IMR-90 (cell line): ENCODE measurements at regions not wholly inside any gene's neighbourhood (a gene's known extent, or its start where the extent isn't known, plus 50 kb on each side); places are given as distances from the start of the nearest gene placed in this dataset.

Source experiments
- ATAC-seq: fragments of 200-7000 bp; cut with Tn5 transposase; 2 replicates; pipeline ENCODE4 v1.9.1; 2020; ENCODE audit warnings: low read depth, mild to moderate bottlenecking, moderate library complexity
- BruUV-seq: library from RNA; stranded (reverse); fragments of 400-500 nt; replicated peaks from 2 replicates; lab custom pipeline; 2021; lab: Mats Ljungman, UMichigan
- CTCF ChIA-PET: fragments of 300-600 bp; formaldehyde crosslinking; extraction: SDS; loops from one replicate; lab custom pipeline; 2021; ENCODE audit warnings: antibody characterized with exemption; lab: Yijun Ruan, JAX
- POLR2A ChIA-PET: fragments of 300-600 bp; sonication (Branson Sonifier 250); formaldehyde crosslinking; loops from one replicate; lab custom pipeline; 2022; ENCODE audit warnings: antibody characterized with exemption; ENCODE audit not compliant: unreplicated experiment; lab: Charles Lee
- DNase-seq: peaks from one replicate; pipeline ENCODE4 v3.0.0; 2013
- H2AFZ ChIP-seq: replicated peaks from 2 replicates; pipeline ENCODE3; 2013; ENCODE audit warnings: low read length, mild to moderate bottlenecking; ENCODE audit not compliant: poor library complexity
- H2AK5ac ChIP-seq: 2 replicates; pipeline ENCODE4 v1.6.1; 2013; ENCODE audit warnings: low read depth, low read length, inconsistent platforms
- H2AK9ac ChIP-seq: replicated peaks from 2 replicates; pipeline ENCODE3; 2013; ENCODE audit warnings: mild to moderate bottlenecking, low read depth, low read length, moderate library complexity; ENCODE audit not compliant: poor library complexity
- H2BK120ac ChIP-seq: 2 replicates; pipeline ENCODE4 v1.6.1; 2013; ENCODE audit warnings: low read depth, low read length, inconsistent platforms
- H2BK15ac ChIP-seq: 3 replicates; pipeline ENCODE4 v1.6.1; 2013; ENCODE audit warnings: low read depth, low read length, inconsistent platforms
- H2BK20ac ChIP-seq: 2 replicates; pipeline ENCODE4 v1.6.1; 2013; ENCODE audit warnings: low read depth, mild to moderate bottlenecking, inconsistent platforms, low read length, moderate library complexity
- H2BK5ac ChIP-seq: 2 replicates; pipeline ENCODE4 v1.6.1; 2013; ENCODE audit warnings: mild to moderate bottlenecking, low read depth, low read length, inconsistent platforms; ENCODE audit not compliant: poor library complexity, severe bottlenecking
- H3K14ac ChIP-seq: replicated peaks from 2 replicates; pipeline ENCODE4 v1.6.1; 2013; ENCODE audit warnings: low read depth, low read length, inconsistent platforms
- H3K18ac ChIP-seq: 2 replicates; pipeline ENCODE4 v1.6.1; 2013; ENCODE audit warnings: low read depth, low read length, control low read depth
- H3K23ac ChIP-seq: 2 replicates; pipeline ENCODE4 v1.6.1; 2013; ENCODE audit warnings: low read depth, low read length, inconsistent platforms
- H3K27ac ChIP-seq: 2 replicates; pipeline ENCODE4 v1.5.1; 2013; ENCODE audit warnings: mild to moderate bottlenecking, control low read depth, low read length; ENCODE audit not compliant: insufficient read depth
- H3K27me3 ChIP-seq: 2 replicates; pipeline ENCODE4 v1.6.1; 2013; ENCODE audit warnings: low read length; ENCODE audit not compliant: control insufficient read depth, insufficient read depth
- H3K36me3 ChIP-seq: 2 replicates; pipeline ENCODE4 v1.6.1; 2013; ENCODE audit warnings: low read length, mixed read lengths; ENCODE audit not compliant: control insufficient read depth, insufficient read depth
- H3K4ac ChIP-seq: 2 replicates; pipeline ENCODE4 v1.6.1; 2013; ENCODE audit warnings: low read depth, low read length, inconsistent platforms
- H3K4me1 ChIP-seq: 2 replicates; pipeline ENCODE4 v1.6.1; 2013; ENCODE audit warnings: low read length, mixed read lengths; ENCODE audit not compliant: control insufficient read depth, insufficient read depth
- H3K4me2 ChIP-seq: 2 replicates; pipeline ENCODE4 v1.6.1; 2013; ENCODE audit warnings: low read depth, mild to moderate bottlenecking, control low read depth, low read length, moderate library complexity
- H3K4me3 ChIP-seq: 2 replicates; pipeline ENCODE4 v1.5.1; 2013; ENCODE audit warnings: low read depth, mild to moderate bottlenecking, control low read depth, low read length, moderate library complexity; ENCODE audit not compliant: insufficient read depth
- H3K56ac ChIP-seq: 2 replicates; pipeline ENCODE4 v1.6.1; 2013; ENCODE audit warnings: low read length, inconsistent platforms; ENCODE audit not compliant: insufficient read depth; ENCODE audit errors: extremely low read depth
- H3K79me1 ChIP-seq, 2 experiments: 2 replicates each; pipeline ENCODE4 v1.6.1; 2013; ENCODE audit warnings: low read length in 2 of 2, inconsistent platforms in 1 of 2, low read depth in 1 of 2
- H3K9ac ChIP-seq: 2 replicates; pipeline ENCODE4 v1.6.1; 2013; ENCODE audit warnings: low read depth, low read length, control low read depth
- H3K9me1 ChIP-seq: 2 replicates; pipeline ENCODE4 v1.6.1; 2013; ENCODE audit warnings: low read length, inconsistent platforms; ENCODE audit not compliant: insufficient read depth
- H3K9me3 ChIP-seq: 2 replicates; pipeline ENCODE4 v1.6.1; 2013; ENCODE audit warnings: low read length; ENCODE audit not compliant: control insufficient read depth, insufficient read depth
- H4K20me1 ChIP-seq: 2 replicates; pipeline ENCODE4 v1.6.1; 2013; ENCODE audit warnings: low read length, inconsistent platforms; ENCODE audit not compliant: insufficient read depth
- H4K5ac ChIP-seq: 2 replicates; pipeline ENCODE4 v1.6.1; 2013; ENCODE audit warnings: mild to moderate bottlenecking, low read depth, low read length, control low read depth
- H4K8ac ChIP-seq, 2 experiments: 2 replicates each; pipeline ENCODE4 v1.6.1; 2013; ENCODE audit warnings: low read depth in 2 of 2, low read length in 2 of 2, control low read depth in 1 of 2, inconsistent platforms in 1 of 2
- H4K91ac ChIP-seq: 2 replicates; pipeline ENCODE4 v1.6.1; 2013; ENCODE audit warnings: low read depth, low read length, inconsistent platforms; ENCODE audit not compliant: insufficient read depth
- BHLHE40 ChIP-seq: fragments of 150-350 bp; IDR thresholded peaks from 2 replicates; pipeline ENCODE4 v1.6.1; 2016; ENCODE audit warnings: mild to moderate bottlenecking, low read depth, low read length
- CEBPB ChIP-seq: IDR thresholded peaks from 2 replicates; pipeline ENCODE4 v1.6.1; 2012; ENCODE audit warnings: low read depth, low read length, improper control_type of control experiment
- CHD1 ChIP-seq: IDR thresholded peaks from 2 replicates; pipeline ENCODE4 v1.6.1; 2012; ENCODE audit warnings: low read depth, low read length, improper control_type of control experiment
- FOS ChIP-seq: fragments of 150-350 bp; IDR thresholded peaks from 2 replicates; pipeline ENCODE4 v1.6.1; 2016; ENCODE audit warnings: low read depth, low read length
- MAFK ChIP-seq: IDR thresholded peaks from 2 replicates; pipeline ENCODE4 v1.6.1; 2012; ENCODE audit warnings: low read depth, low read length, improper control_type of control experiment
- MAZ ChIP-seq: IDR thresholded peaks from 2 replicates; pipeline ENCODE4 v1.6.1; 2012; ENCODE audit warnings: low read depth, mild to moderate bottlenecking, low read length, improper control_type of control experiment, moderate library complexity, borderline replicate concordance
- MXI1 ChIP-seq: IDR thresholded peaks from 2 replicates; pipeline ENCODE4 v1.6.1; 2012; ENCODE audit warnings: low read depth, mild to moderate bottlenecking, low read length, moderate library complexity, borderline replicate concordance
- NFE2L2 ChIP-seq: fragments of 150-350 bp; IDR thresholded peaks from 2 replicates; pipeline ENCODE4 v1.6.1; 2016; ENCODE audit warnings: low read depth, mild to moderate bottlenecking, low read length
- POLR2A ChIP-seq: IDR thresholded peaks from 2 replicates; pipeline ENCODE4 v1.6.1; 2012; ENCODE audit warnings: mild to moderate bottlenecking, low read depth, low read length
- RAD21 ChIP-seq: IDR thresholded peaks from 2 replicates; pipeline ENCODE4 v1.6.1; 2012; ENCODE audit warnings: low read length, improper control_type of control experiment
- RCOR1 ChIP-seq: IDR thresholded peaks from 2 replicates; pipeline ENCODE4 v1.6.1; 2012; ENCODE audit warnings: mild to moderate bottlenecking, low read length, improper control_type of control experiment; ENCODE audit not compliant: insufficient replicate concordance
- RFX5 ChIP-seq: IDR thresholded peaks from 2 replicates; pipeline ENCODE4 v1.8.0; 2012; ENCODE audit warnings: low read depth, mild to moderate bottlenecking, low read length, moderate library complexity
- SMC3 ChIP-seq: fragments of 150-350 bp; IDR thresholded peaks from 2 replicates; pipeline ENCODE4 v1.6.1; 2016; ENCODE audit warnings: low read depth, mild to moderate bottlenecking, antibody characterized with exemption, low read length, moderate library complexity
- WGBS, 2 experiments: methylation state at CpG; one replicate each; pipeline versions ENCODE4 v1.1.5 to v1.1.7; 2013; ENCODE audit warnings: missing lambda C conversion rate in 2 of 2; ENCODE audit not compliant: insufficient read length in 1 of 2; ENCODE audit errors: extremely low coverage in 2 of 2; 5-methylcytosine and 5-hydroxymethylcytosine counted together
- dilution Hi-C: fragments of 300-500 bp; cut with HindIII; formaldehyde crosslinking; loops from one replicate; pipeline ENCODE4 v1.14.3; 2018; ENCODE audit warnings: low sequenced_read_pairs; ENCODE audit not compliant: unreplicated experiment
- in situ Hi-C: fragments of 300-500 bp; cut with MboI; formaldehyde crosslinking; loops from 3 replicates; pipeline ENCODE4 v1.14.3; 2019; ENCODE audit warnings: low sequenced_read_pairs, inconsistent platforms, mixed read lengths
- intact Hi-C: fragments of 100-400 bp; cut with micrococcal nuclease; formaldehyde crosslinking; loops from 2 replicates; pipeline ENCODE4 v1.10.0; 2022
- TF ChIP-seq, protein P1 (sequence below): fragments of 150-350 bp; IDR thresholded peaks from 2 replicates; pipeline ENCODE4 v1.6.1; 2017; ENCODE audit warnings: mild to moderate bottlenecking, antibody characterized with exemption, low read length, low read depth
- TF ChIP-seq, protein P2 (sequence below): conservative IDR thresholded peaks from 2 replicates; pipeline ENCODE4 v1.5.1; 2012; ENCODE audit warnings: mild to moderate bottlenecking, low read depth, low read length, improper control_type of control experiment
- TF ChIP-seq, protein P3 (sequence below): fragments of 150-350 bp; IDR thresholded peaks from 2 replicates; pipeline ENCODE4 v1.6.1; 2016; ENCODE audit warnings: low read depth, mild to moderate bottlenecking, low read length, moderate library complexity, borderline replicate concordance

DNA sequence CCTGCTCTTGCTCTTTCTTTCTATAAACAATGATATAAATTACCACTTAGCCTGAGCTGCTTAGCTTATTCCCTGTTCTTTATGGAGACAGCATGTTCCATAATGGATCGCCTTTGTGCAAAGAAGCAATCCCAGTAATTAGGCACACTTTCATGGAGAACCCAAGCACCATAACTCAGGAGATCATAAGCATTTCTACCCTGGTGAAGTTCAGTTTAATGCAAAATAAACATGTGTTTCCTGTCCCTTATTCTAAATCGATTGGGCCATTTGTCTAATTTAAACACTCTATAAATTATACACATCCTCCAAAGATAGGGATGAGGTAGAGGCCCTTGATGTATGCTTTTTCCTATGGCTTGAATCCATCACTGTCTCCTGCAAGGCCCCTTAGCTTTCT, 75.8 kb upstream of the TMEM72 start:
- no CpG with 5 or more reads among the region's 2 CpGs for WGBS, 2 experiments
- CTCF ChIA-PET = no interaction called here
- in situ Hi-C loops (no loop called here), intact Hi-C loops (no loop called here), dilution Hi-C loops (no loop called here)
- no peak overlapping the region for H4K8ac ChIP-seq
- ATAC-seq (no peak), DNase-seq (no peak)
- H3K4me1 ChIP-seq = peaks cover 3% of the 10 kb centered on the region
- no peak overlapping the region for H3K4me2 ChIP-seq
- H3K79me1 ChIP-seq = no peaks in the 10 kb centered on the region
- H3K9me1 ChIP-seq = peaks cover 3% of the 10 kb centered on the region; the same call in 1 of the 2 replicates
- no peak overlapping the region for H3K4me3 ChIP-seq
- no peak overlapping the region for H3K18ac ChIP-seq
- BruUV-seq = no TSS peak
- no peak overlapping the region for H2AFZ ChIP-seq
- no peak overlapping the region for H3K4ac ChIP-seq
- H3K23ac ChIP-seq = no peak overlapping the region
- no peaks in the 10 kb centered on the region for H3K9me3 ChIP-seq
- peak overlapping the region; percentile 16; the same call in 1 of the 2 replicates for H2BK120ac ChIP-seq
- no peak overlapping the region for H2BK5ac ChIP-seq
- POLR2A ChIA-PET = no interaction called here
- TF ChIP-seq MAZ (no peak), BHLHE40 (no peak), POLR2A (no peak), CHD1 (no peak), MAFK (no peak), NFE2L2 (no peak), SMC3 (no peak), RCOR1 (no peak), FOS (no peak), RFX5 (no peak), MXI1 (no peak), RAD21 (no peak), CEBPB (no peak)
- TF ChIP-seq, protein P1, sequence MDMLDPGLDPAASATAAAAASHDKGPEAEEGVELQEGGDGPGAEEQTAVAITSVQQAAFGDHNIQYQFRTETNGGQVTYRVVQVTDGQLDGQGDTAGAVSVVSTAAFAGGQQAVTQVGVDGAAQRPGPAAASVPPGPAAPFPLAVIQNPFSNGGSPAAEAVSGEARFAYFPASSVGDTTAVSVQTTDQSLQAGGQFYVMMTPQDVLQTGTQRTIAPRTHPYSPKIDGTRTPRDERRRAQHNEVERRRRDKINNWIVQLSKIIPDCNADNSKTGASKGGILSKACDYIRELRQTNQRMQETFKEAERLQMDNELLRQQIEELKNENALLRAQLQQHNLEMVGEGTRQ = no peak
- TF ChIP-seq, protein P2, sequence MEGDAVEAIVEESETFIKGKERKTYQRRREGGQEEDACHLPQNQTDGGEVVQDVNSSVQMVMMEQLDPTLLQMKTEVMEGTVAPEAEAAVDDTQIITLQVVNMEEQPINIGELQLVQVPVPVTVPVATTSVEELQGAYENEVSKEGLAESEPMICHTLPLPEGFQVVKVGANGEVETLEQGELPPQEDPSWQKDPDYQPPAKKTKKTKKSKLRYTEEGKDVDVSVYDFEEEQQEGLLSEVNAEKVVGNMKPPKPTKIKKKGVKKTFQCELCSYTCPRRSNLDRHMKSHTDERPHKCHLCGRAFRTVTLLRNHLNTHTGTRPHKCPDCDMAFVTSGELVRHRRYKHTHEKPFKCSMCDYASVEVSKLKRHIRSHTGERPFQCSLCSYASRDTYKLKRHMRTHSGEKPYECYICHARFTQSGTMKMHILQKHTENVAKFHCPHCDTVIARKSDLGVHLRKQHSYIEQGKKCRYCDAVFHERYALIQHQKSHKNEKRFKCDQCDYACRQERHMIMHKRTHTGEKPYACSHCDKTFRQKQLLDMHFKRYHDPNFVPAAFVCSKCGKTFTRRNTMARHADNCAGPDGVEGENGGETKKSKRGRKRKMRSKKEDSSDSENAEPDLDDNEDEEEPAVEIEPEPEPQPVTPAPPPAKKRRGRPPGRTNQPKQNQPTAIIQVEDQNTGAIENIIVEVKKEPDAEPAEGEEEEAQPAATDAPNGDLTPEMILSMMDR = no peak
- TF ChIP-seq, protein P3, sequence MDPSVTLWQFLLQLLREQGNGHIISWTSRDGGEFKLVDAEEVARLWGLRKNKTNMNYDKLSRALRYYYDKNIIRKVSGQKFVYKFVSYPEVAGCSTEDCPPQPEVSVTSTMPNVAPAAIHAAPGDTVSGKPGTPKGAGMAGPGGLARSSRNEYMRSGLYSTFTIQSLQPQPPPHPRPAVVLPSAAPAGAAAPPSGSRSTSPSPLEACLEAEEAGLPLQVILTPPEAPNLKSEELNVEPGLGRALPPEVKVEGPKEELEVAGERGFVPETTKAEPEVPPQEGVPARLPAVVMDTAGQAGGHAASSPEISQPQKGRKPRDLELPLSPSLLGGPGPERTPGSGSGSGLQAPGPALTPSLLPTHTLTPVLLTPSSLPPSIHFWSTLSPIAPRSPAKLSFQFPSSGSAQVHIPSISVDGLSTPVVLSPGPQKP = no peak
- H2BK20ac ChIP-seq = no peak overlapping the region
- no peak overlapping the region for H3K56ac ChIP-seq
- H2AK5ac ChIP-seq = peak overlapping the region; percentile 29; the same call in 1 of the 2 replicates
- no peak overlapping the region for H4K91ac ChIP-seq
- no peaks in the 10 kb centered on the region for H4K20me1 ChIP-seq
- H4K5ac ChIP-seq = no peak overlapping the region
- H3K14ac ChIP-seq = peak overlapping the region; percentile 37; the same call in 1 of the 2 replicates
- no peaks in the 10 kb centered on the region for H3K27me3 ChIP-seq
- no peak overlapping the region for H3K27ac ChIP-seq
- no peak overlapping the region; the same call in 2 of the 3 replicates for H2BK15ac ChIP-seq
- H2AK9ac ChIP-seq = no peak overlapping the region
- H3K9ac ChIP-seq = no peak overlapping the region
- no peaks in the 10 kb centered on the region for H3K36me3 ChIP-seq
